HG02610 (cell line): ENCODE measurements at regions not wholly inside any gene's neighbourhood (a gene's known extent, or its start where the extent isn't known, plus 50 kb on each side); places are given as distances from the start of the nearest gene placed in this dataset.
"Not testable (repeated sequence)": the region's sequence is repeated elsewhere in the genome, so short reads cannot be mapped to it uniquely, and the experiment has no call there.

Experiments used
- ATAC-seq: cut with Tn5 transposase; IDR thresholded peaks from one replicate; pipeline ENCODE4 v1.9.1; 2021; ENCODE audit warnings: mild to moderate bottlenecking, moderate library complexity; ENCODE audit not compliant: unreplicated experiment

- not testable (repeated sequence) for ATAC-seq
These were observed 133.6 kb upstream of the ZNF217 start for GRCh38 chr20:53727239-53727638.

GRCh38 chr20:53725575-53725970 lies 131.9 kb upstream of the ZNF217 start:
- no peak for ATAC-seq

GRCh38 chr20:53723621-53724020 lies 130.0 kb upstream of the ZNF217 start:
- no peak for ATAC-seq

GRCh38 chr20:53723045-53723444 lies 129.4 kb upstream of the ZNF217 start:
- ATAC-seq: no peak

GRCh38 chr20:53722515-53723036 lies 128.9 kb upstream of the ZNF217 start:
- ATAC-seq: no peak

- ATAC-seq: not testable (repeated sequence)
These were observed 127.9 kb upstream of the ZNF217 start for GRCh38 chr20:53721445-53721963.

- not testable (repeated sequence) for ATAC-seq
These were observed 125.6 kb upstream of the ZNF217 start for GRCh38 chr20:53719171-53719803.

GRCh38 chr20:53718142-53719021 lies 124.7 kb upstream of the ZNF217 start:
- no peak for ATAC-seq

GRCh38 chr20:53716395-53716794 lies 122.8 kb upstream of the ZNF217 start:
- ATAC-seq: no peak

GRCh38 chr20:53714524-53714923 lies 120.9 kb upstream of the ZNF217 start:
- ATAC-seq: no peak

- no peak for ATAC-seq
These were observed 119.9 kb upstream of the ZNF217 start for GRCh38 chr20:53713328-53714056.

- ATAC-seq: no peak
These were observed 118.8 kb upstream of the ZNF217 start for GRCh38 chr20:53712212-53712977.

- no peak for ATAC-seq
These were observed 117.9 kb upstream of the ZNF217 start for GRCh38 chr20:53711333-53712211.

- peak; percentile 69 for ATAC-seq
These were observed 114.7 kb upstream of the ZNF217 start for GRCh38 chr20:53708129-53708968.

GRCh38 chr20:53707371-53708055 lies 113.9 kb upstream of the ZNF217 start:
- ATAC-seq: peak; percentile 31

GRCh38 chr20:53706466-53707370 lies 113.1 kb upstream of the ZNF217 start:
- ATAC-seq: peak; percentile 31

- ATAC-seq: no peak
These were observed 112.4 kb upstream of the ZNF217 start for GRCh38 chr20:53706008-53706465.
